Thyroid gland (tissue), 4 donors: ENCODE measurements at regions not wholly inside any gene's neighbourhood (a gene's known extent, or its start where the extent isn't known, plus 50 kb on each side); places are given as distances from the start of the nearest gene placed in this dataset.

Source experiments
- POLR2A ChIP-seq, 2 donors: fragments of 450-650 bp; IDR thresholded peaks; one replicate each; pipeline ENCODE4 v1.6.1; 2017; ENCODE audit warnings: antibody characterized with exemption in 2 of 2, mild to moderate bottlenecking in 2 of 2, moderate library complexity in 1 of 2
- TF ChIP-seq, protein P1 (sequence below), 6 experiments: fragments of 200-600 bp in 3 of 6; fragments of 450-650 bp in 3 of 6; sonication (generic) in 3 of 6; IDR thresholded peaks; one replicate each; pipeline ENCODE4 v1.5.1; 2016 to 2019; ENCODE audit warnings: antibody characterized with exemption in 6 of 6, mild to moderate bottlenecking in 2 of 6, inconsistent platforms in 1 of 6, moderate library complexity in 1 of 6

DNA sequence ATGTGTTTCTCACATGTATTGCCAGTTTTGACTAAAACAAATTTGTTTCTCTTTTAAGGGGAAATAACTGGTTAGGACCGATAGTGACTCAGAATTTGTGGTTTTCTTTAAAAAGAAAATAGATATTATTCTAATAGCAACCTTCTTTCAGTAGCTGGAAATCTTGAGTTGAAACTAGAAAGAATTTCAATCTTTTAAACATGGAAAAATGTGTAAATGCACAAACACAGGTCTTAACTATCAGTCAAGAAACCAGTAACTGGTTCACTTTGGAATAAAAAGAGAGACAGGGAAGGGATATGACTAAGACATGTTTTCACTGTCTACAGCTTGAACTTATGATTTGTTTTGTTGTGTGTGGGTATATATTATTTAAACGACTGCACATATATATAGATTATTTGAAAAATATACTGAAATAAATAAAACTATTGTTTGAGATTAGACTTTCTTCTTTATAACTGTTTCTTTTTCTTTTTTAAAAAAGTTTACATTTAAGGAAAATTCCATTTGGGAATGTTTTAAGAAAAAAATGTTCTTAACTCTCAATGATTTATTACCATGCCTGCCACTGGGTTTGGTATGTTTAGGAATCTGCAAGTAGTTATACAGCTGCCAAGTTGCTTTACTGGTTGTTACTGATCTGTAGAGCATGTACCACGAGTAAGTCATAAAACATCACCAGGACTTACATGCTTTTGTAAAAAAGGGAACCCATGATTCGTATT, 753.3 kb upstream of the MARCKS start:
- TF ChIP-seq POLR2A (IDR thresholded peaks at IDR 0.05) = no peak
- TF ChIP-seq, protein P1, sequence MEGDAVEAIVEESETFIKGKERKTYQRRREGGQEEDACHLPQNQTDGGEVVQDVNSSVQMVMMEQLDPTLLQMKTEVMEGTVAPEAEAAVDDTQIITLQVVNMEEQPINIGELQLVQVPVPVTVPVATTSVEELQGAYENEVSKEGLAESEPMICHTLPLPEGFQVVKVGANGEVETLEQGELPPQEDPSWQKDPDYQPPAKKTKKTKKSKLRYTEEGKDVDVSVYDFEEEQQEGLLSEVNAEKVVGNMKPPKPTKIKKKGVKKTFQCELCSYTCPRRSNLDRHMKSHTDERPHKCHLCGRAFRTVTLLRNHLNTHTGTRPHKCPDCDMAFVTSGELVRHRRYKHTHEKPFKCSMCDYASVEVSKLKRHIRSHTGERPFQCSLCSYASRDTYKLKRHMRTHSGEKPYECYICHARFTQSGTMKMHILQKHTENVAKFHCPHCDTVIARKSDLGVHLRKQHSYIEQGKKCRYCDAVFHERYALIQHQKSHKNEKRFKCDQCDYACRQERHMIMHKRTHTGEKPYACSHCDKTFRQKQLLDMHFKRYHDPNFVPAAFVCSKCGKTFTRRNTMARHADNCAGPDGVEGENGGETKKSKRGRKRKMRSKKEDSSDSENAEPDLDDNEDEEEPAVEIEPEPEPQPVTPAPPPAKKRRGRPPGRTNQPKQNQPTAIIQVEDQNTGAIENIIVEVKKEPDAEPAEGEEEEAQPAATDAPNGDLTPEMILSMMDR (IDR thresholded peaks at IDR 0.05) = no peak
